ENCODE measurements at regions not wholly inside any gene's neighbourhood (a gene's known extent, or its start where the extent isn't known, plus 50 kb on each side); places are given as distances from the start of the nearest gene placed in this dataset.

DNA sequence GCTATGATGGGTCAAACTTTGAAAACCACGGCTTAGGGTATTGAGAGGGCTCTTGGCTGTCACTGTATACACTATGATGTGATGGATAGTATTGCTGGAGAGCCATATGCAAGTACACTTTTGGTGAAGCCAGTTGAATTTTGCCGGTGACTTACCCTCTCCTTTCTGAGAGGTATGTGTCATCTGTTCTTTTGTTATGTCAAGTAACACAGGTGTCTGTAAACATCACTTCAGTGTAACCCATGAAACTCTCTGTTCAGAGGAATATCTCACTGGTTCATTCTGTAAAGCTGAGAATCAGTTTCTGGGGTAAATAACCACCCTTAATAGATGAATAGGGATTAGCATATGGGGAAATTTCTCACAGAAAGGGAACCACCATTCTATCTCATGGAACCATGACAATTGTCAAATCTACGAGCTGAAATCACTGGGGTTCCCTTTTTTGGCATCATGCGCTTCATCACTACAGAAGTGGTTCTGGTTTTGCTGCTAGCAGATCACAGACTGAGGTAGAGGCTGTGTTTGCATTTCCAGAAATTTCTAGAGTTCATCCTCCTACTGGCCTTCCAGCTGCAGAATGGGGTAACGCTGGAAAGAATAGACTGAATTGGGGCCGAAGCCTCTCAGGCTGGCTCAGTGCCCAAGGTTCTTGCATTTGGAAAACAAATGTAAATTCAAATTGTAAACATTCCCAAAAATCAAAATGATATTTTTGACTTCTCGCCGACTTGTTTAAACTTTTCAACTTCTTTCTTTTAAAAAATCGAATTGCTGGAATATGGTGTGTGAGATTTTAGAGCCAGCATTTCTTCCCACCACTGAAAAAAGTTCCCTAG is 83.3 kb upstream of the CREB5 start:
- TF ChIP-seq, protein P1, sequence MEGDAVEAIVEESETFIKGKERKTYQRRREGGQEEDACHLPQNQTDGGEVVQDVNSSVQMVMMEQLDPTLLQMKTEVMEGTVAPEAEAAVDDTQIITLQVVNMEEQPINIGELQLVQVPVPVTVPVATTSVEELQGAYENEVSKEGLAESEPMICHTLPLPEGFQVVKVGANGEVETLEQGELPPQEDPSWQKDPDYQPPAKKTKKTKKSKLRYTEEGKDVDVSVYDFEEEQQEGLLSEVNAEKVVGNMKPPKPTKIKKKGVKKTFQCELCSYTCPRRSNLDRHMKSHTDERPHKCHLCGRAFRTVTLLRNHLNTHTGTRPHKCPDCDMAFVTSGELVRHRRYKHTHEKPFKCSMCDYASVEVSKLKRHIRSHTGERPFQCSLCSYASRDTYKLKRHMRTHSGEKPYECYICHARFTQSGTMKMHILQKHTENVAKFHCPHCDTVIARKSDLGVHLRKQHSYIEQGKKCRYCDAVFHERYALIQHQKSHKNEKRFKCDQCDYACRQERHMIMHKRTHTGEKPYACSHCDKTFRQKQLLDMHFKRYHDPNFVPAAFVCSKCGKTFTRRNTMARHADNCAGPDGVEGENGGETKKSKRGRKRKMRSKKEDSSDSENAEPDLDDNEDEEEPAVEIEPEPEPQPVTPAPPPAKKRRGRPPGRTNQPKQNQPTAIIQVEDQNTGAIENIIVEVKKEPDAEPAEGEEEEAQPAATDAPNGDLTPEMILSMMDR (IDR thresholded peaks at IDR 0.05) = no peak
- TF ChIP-seq POLR2AphosphoS5 (IDR thresholded peaks at IDR 0.05; ENCODE audit: low read depth, low read length) = no peak
- TF ChIP-seq SIN3A (IDR thresholded peaks at IDR 0.05; ENCODE audit: borderline replicate concordance, insufficient read depth, low read depth, low read length) = no peak
- no peak for TF ChIP-seq TCF7L2 (IDR thresholded peaks at IDR 0.05; ENCODE audit: low read depth, low read length)

All from Panc1 (cell line).